ENCODE measurements at regions not wholly inside any gene's neighbourhood (a gene's known extent, or its start where the extent isn't known, plus 50 kb on each side); places are given as distances from the start of the nearest gene placed in this dataset.

GRCh38 chr18:37864122-37864521 is 298.5 kb upstream of the CELF4 start:
- H3K27ac ChIP-seq (ENCODE audit: insufficient read depth, low read length, poor library complexity, severe bottlenecking), result no peak overlapping the region
- H3K9me3 ChIP-seq (ENCODE audit: control insufficient read depth, low read length), result no peaks in the 10 kb centered on the region
- DNase-seq, result no peak
- H3K36me3 ChIP-seq (ENCODE audit: control insufficient read depth, insufficient read depth, low read length), result no peaks in the 10 kb centered on the region
- H3K4me3 ChIP-seq (ENCODE audit: insufficient read depth, low read depth, low read length, poor library complexity, severe bottlenecking), result no peak overlapping the region
- H3K4me1 ChIP-seq (ENCODE audit: control insufficient read depth, insufficient read depth, low read length, poor library complexity, severe bottlenecking), result no peaks in the 10 kb centered on the region
- no peaks in the 10 kb centered on the region for H3K27me3 ChIP-seq (replicated peaks; ENCODE audit: control insufficient read depth, insufficient read depth, low read length, poor library complexity, severe bottlenecking)

GRCh38 chr18:37861981-37862380 is 296.4 kb upstream of the CELF4 start:
- DNase-seq, result no peak
- Histone ChIP-seq H3K4me1 (ENCODE audit: control insufficient read depth, insufficient read depth, low read length, poor library complexity, severe bottlenecking) (no peaks in the 10 kb centered on the region), H3K27me3 (replicated peaks; ENCODE audit: control insufficient read depth, insufficient read depth, low read length, poor library complexity, severe bottlenecking) (no peaks in the 10 kb centered on the region), H3K9me3 (ENCODE audit: control insufficient read depth, low read length) (no peaks in the 10 kb centered on the region), H3K36me3 (ENCODE audit: control insufficient read depth, insufficient read depth, low read length) (no peaks in the 10 kb centered on the region), H3K4me3 (ENCODE audit: insufficient read depth, low read depth, low read length, poor library complexity, severe bottlenecking) (no peak overlapping the region), H3K27ac (ENCODE audit: insufficient read depth, low read length, poor library complexity, severe bottlenecking) (no peak overlapping the region)

DNA sequence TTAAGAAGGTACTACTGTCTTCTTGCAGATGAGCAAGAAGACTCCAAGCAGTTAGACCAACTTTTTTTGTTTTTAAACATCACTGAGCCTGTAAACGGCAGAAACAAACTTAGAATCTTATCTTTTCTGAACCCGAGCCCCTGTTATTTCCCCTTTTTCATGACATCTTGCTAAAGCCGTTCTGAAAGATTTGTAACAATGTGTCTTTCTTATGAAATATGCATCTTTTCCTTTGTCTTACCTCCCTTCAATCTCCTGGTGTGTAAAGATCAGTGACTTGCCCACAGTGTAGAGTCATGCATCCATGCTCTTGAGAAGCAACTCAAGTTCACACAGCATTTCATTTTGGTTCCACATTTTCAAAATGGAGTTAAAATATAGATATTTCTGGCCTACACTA is 288.8 kb upstream of the CELF4 start:
- Histone ChIP-seq H3K27ac (ENCODE audit: insufficient read depth, low read length, poor library complexity, severe bottlenecking) (no peak overlapping the region), H3K36me3 (ENCODE audit: control insufficient read depth, insufficient read depth, low read length) (no peaks in the 10 kb centered on the region), H3K4me3 (ENCODE audit: insufficient read depth, low read depth, low read length, poor library complexity, severe bottlenecking) (no peak overlapping the region), H3K4me1 (ENCODE audit: control insufficient read depth, insufficient read depth, low read length, poor library complexity, severe bottlenecking) (no peaks in the 10 kb centered on the region), H3K9me3 (ENCODE audit: control insufficient read depth, low read length) (no peaks in the 10 kb centered on the region), H3K27me3 (replicated peaks; ENCODE audit: control insufficient read depth, insufficient read depth, low read length, poor library complexity, severe bottlenecking) (no peaks in the 10 kb centered on the region)
- no peak for DNase-seq

- Histone ChIP-seq H3K27ac (ENCODE audit: insufficient read depth, low read length, poor library complexity, severe bottlenecking) (no peak overlapping the region), H3K4me3 (ENCODE audit: insufficient read depth, low read depth, low read length, poor library complexity, severe bottlenecking) (no peak overlapping the region)
Observed at GRCh38 chr18:37853706-37854105, 288.1 kb upstream of the CELF4 start.

DNA sequence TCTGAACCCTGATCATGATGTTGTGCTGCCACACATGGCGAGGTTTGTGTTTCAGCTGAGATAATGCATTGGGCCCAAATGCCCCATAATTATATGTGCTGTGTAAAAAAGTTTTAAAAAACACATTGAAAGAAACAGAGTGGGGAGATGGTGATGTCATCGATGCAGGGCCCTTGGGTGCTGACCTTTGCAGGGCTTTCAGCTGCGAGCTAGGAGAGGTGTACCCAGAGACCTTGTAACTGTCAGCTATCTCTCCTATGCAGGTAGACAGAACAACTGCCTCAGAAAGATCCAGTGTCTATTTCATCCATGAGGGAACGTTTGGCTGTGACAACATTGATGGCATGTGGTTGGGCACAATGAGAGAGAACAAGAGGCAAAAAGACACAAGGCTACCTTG is 286.9 kb upstream of the CELF4 start:
- H3K36me3 ChIP-seq (ENCODE audit: control insufficient read depth, insufficient read depth, low read length), result no peaks in the 10 kb centered on the region
- no peaks in the 10 kb centered on the region for H3K9me3 ChIP-seq (ENCODE audit: control insufficient read depth, low read length)
- no peak overlapping the region for H3K4me3 ChIP-seq (ENCODE audit: insufficient read depth, low read depth, low read length, poor library complexity, severe bottlenecking)
- no peak for DNase-seq
- no peaks in the 10 kb centered on the region for H3K27me3 ChIP-seq (replicated peaks; ENCODE audit: control insufficient read depth, insufficient read depth, low read length, poor library complexity, severe bottlenecking)
- no peak overlapping the region for H3K27ac ChIP-seq (ENCODE audit: insufficient read depth, low read length, poor library complexity, severe bottlenecking)
- no peaks in the 10 kb centered on the region for H3K4me1 ChIP-seq (ENCODE audit: control insufficient read depth, insufficient read depth, low read length, poor library complexity, severe bottlenecking)

More at GRCh38 chr18:37853706-37854105, 288.1 kb upstream of the CELF4 start:
- H3K9me3 ChIP-seq (ENCODE audit: control insufficient read depth, low read length), result no peaks in the 10 kb centered on the region
- no peaks in the 10 kb centered on the region for H3K4me1 ChIP-seq (ENCODE audit: control insufficient read depth, insufficient read depth, low read length, poor library complexity, severe bottlenecking)
- no peak for DNase-seq
- H3K27me3 ChIP-seq (replicated peaks; ENCODE audit: control insufficient read depth, insufficient read depth, low read length, poor library complexity, severe bottlenecking), result no peaks in the 10 kb centered on the region
- no peaks in the 10 kb centered on the region for H3K36me3 ChIP-seq (ENCODE audit: control insufficient read depth, insufficient read depth, low read length)

GRCh38 chr18:37847544-37847943 is 281.9 kb upstream of the CELF4 start:
- H3K36me3 ChIP-seq (ENCODE audit: control insufficient read depth, insufficient read depth, low read length), result no peaks in the 10 kb centered on the region
- no peak for DNase-seq
- H3K9me3 ChIP-seq (ENCODE audit: control insufficient read depth, low read length), result no peaks in the 10 kb centered on the region
- no peaks in the 10 kb centered on the region for H3K27me3 ChIP-seq (replicated peaks; ENCODE audit: control insufficient read depth, insufficient read depth, low read length, poor library complexity, severe bottlenecking)
- H3K4me3 ChIP-seq (ENCODE audit: insufficient read depth, low read depth, low read length, poor library complexity, severe bottlenecking), result no peak overlapping the region
- H3K27ac ChIP-seq (ENCODE audit: insufficient read depth, low read length, poor library complexity, severe bottlenecking), result no peak overlapping the region
- H3K4me1 ChIP-seq (ENCODE audit: control insufficient read depth, insufficient read depth, low read length, poor library complexity, severe bottlenecking), result no peaks in the 10 kb centered on the region

GRCh38 chr18:37846996-37847395 is 281.4 kb upstream of the CELF4 start:
- H3K4me1 ChIP-seq (ENCODE audit: control insufficient read depth, insufficient read depth, low read length, poor library complexity, severe bottlenecking), result no peaks in the 10 kb centered on the region
- H3K27ac ChIP-seq (ENCODE audit: insufficient read depth, low read length, poor library complexity, severe bottlenecking), result no peak overlapping the region
- DNase-seq, result no peak
- no peaks in the 10 kb centered on the region for H3K27me3 ChIP-seq (replicated peaks; ENCODE audit: control insufficient read depth, insufficient read depth, low read length, poor library complexity, severe bottlenecking)
- H3K9me3 ChIP-seq (ENCODE audit: control insufficient read depth, low read length), result no peaks in the 10 kb centered on the region
- no peaks in the 10 kb centered on the region for H3K36me3 ChIP-seq (ENCODE audit: control insufficient read depth, insufficient read depth, low read length)
- no peak overlapping the region for H3K4me3 ChIP-seq (ENCODE audit: insufficient read depth, low read depth, low read length, poor library complexity, severe bottlenecking)

GRCh38 chr18:37845498-37845897 is 279.9 kb upstream of the CELF4 start:
- Histone ChIP-seq H3K4me1 (ENCODE audit: control insufficient read depth, insufficient read depth, low read length, poor library complexity, severe bottlenecking) (no peaks in the 10 kb centered on the region), H3K27ac (ENCODE audit: insufficient read depth, low read length, poor library complexity, severe bottlenecking) (no peak overlapping the region), H3K9me3 (ENCODE audit: control insufficient read depth, low read length) (no peaks in the 10 kb centered on the region), H3K36me3 (ENCODE audit: control insufficient read depth, insufficient read depth, low read length) (no peaks in the 10 kb centered on the region), H3K4me3 (ENCODE audit: insufficient read depth, low read depth, low read length, poor library complexity, severe bottlenecking) (no peak overlapping the region), H3K27me3 (replicated peaks; ENCODE audit: control insufficient read depth, insufficient read depth, low read length, poor library complexity, severe bottlenecking) (no peaks in the 10 kb centered on the region)
- DNase-seq, result no peak

- DNase-seq, result no peak
- Histone ChIP-seq H3K4me1 (ENCODE audit: control insufficient read depth, insufficient read depth, low read length, poor library complexity, severe bottlenecking) (no peaks in the 10 kb centered on the region), H3K36me3 (ENCODE audit: control insufficient read depth, insufficient read depth, low read length) (no peaks in the 10 kb centered on the region), H3K4me3 (ENCODE audit: insufficient read depth, low read depth, low read length, poor library complexity, severe bottlenecking) (no peak overlapping the region), H3K9me3 (ENCODE audit: control insufficient read depth, low read length) (no peaks in the 10 kb centered on the region), H3K27ac (ENCODE audit: insufficient read depth, low read length, poor library complexity, severe bottlenecking) (no peak overlapping the region), H3K27me3 (replicated peaks; ENCODE audit: control insufficient read depth, insufficient read depth, low read length, poor library complexity, severe bottlenecking) (no peaks in the 10 kb centered on the region)
Observed at GRCh38 chr18:37844209-37844970, 278.8 kb upstream of the CELF4 start.

- H3K36me3 ChIP-seq (ENCODE audit: control insufficient read depth, insufficient read depth, low read length), result no peaks in the 10 kb centered on the region
- H3K4me1 ChIP-seq (ENCODE audit: control insufficient read depth, insufficient read depth, low read length, poor library complexity, severe bottlenecking), result no peaks in the 10 kb centered on the region
- no peaks in the 10 kb centered on the region for H3K9me3 ChIP-seq (ENCODE audit: control insufficient read depth, low read length)
- no peak overlapping the region for H3K4me3 ChIP-seq (ENCODE audit: insufficient read depth, low read depth, low read length, poor library complexity, severe bottlenecking)
- no peak overlapping the region for H3K27ac ChIP-seq (ENCODE audit: insufficient read depth, low read length, poor library complexity, severe bottlenecking)
- no peaks in the 10 kb centered on the region for H3K27me3 ChIP-seq (replicated peaks; ENCODE audit: control insufficient read depth, insufficient read depth, low read length, poor library complexity, severe bottlenecking)
- no peak for DNase-seq
Observed at GRCh38 chr18:37838083-37838482, 272.5 kb upstream of the CELF4 start.

Measured in effector memory CD4-positive, alpha-beta T cell (primary cell).